Stimulated activated CD4-positive, alpha-beta T cell treated with anti-CD3 and anti-CD28 coated beads, Interleukin-12 subunit alpha, Interleukin-12 subunit beta, amount 100 ng/mL, for 4 hours (primary cell): ENCODE measurements at regions not wholly inside any gene's neighbourhood (a gene's known extent, or its start where the extent isn't known, plus 50 kb on each side); places are given as distances from the start of the nearest gene placed in this dataset.
"Not testable (repeated sequence)": the region's sequence is repeated elsewhere in the genome, so short reads cannot be mapped to it uniquely, and the experiment has no call there.

Experiments
- DNase-seq: peaks from one replicate; pipeline ENCODE4 v3.0.0-alpha.2; 2020

- no peak for DNase-seq
These were observed 110.7 kb upstream of the C2CD4B start for GRCh38 chr15:62275831-62276230.

- no peak for DNase-seq
These were observed 112.8 kb upstream of the C2CD4B start for GRCh38 chr15:62277816-62278394.

GRCh38 chr15:62278534-62278933 lies 113.4 kb upstream of the C2CD4B start:
- no peak for DNase-seq

GRCh38 chr15:62279041-62279440 lies 114.0 kb upstream of the C2CD4B start:
- no peak for DNase-seq

- no peak for DNase-seq
These were observed 115.5 kb upstream of the C2CD4B start for GRCh38 chr15:62280625-62281024.

GRCh38 chr15:62281801-62282200 lies 116.7 kb upstream of the C2CD4B start:
- DNase-seq, result not testable (repeated sequence)

- no peak for DNase-seq
These were observed 122.2 kb upstream of the C2CD4B start for GRCh38 chr15:62287066-62287857.

DNA sequence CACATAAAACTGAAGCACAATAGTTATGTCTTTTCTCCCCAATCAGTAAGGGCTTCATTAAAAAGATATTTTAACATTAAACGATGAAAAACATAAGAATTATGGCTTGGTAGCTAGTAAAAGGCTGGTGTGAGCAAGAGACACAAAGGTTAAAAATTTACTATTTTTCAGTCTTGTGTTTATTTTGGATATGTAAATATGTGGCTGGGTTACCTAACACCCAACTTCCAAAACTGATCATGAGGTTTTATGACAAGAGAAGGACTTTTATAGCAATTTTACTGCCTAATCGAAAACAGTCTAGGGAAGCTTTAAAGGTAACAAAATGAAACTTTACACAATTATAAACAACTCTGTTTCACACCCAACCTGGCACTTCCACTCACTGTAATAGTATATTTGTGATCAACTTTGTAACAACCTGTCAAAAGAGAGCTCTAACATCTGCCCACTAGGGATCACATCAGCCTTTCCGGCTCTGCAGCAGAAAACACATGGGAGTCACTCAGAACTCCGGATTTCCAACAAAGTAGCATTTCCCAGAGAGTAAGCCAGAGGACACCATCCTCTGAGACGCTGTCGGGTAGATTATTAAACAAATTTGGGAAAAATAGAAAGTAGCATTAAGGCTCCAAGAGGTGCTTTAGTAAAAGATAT lies 123.4 kb upstream of the C2CD4B start:
- no peak for DNase-seq

GRCh38 chr15:62291262-62291661 lies 126.2 kb upstream of the C2CD4B start:
- no peak for DNase-seq

- DNase-seq, result no peak
These were observed 131.8 kb upstream of the C2CD4B start for GRCh38 chr15:62296756-62297507.

DNA sequence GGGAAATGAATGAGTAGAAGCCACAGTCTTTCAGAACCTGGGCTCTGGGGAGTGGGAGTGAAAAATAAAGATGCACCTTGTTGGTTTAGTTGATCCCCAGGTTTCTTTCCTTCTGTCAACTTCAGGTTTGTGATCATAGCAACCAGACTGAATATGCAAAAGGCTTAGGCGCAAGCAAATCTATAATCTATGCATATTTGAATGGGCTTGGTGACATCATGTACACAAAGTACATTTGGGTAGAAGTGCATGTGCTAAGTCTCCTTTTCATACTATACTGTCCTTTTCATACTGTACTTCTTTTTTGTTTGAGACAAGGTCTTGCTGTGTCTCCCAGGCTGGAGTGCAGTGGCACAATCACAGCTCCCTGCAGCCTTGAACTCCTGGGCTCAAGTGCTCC lies 132.4 kb upstream of the C2CD4B start:
- no peak for DNase-seq

GRCh38 chr15:62297933-62298332 lies 132.8 kb upstream of the C2CD4B start:
- DNase-seq, result no peak

- DNase-seq, result no peak
These were observed 133.7 kb upstream of the C2CD4B start for GRCh38 chr15:62298811-62299210.

GRCh38 chr15:62299541-62299940 lies 134.5 kb upstream of the C2CD4B start:
- DNase-seq, result no peak

- DNase-seq, result no peak
These were observed 137.0 kb upstream of the C2CD4B start for GRCh38 chr15:62301993-62302675.

GRCh38 chr15:62306851-62307504 lies 141.9 kb upstream of the C2CD4B start:
- DNase-seq, result no peak

DNA sequence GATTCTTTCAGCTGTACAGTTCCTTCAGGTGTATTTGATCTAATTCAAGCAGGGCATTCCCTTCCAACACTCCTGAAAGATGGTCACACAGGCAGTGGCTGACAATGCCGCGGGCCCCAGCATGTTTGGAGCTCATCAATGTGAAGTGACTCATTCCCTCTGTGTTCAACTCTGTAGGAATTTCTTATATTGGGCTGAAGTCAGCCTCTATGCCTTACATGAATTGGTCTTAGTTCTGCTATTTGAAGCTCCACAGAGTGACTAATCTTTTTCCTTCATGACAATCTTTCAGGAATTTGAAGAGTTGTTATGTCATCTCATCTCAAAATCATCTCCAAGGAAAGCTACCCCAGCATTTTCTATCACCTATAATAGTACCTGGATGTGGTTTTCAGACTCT lies 142.5 kb upstream of the C2CD4B start:
- no peak for DNase-seq

DNA sequence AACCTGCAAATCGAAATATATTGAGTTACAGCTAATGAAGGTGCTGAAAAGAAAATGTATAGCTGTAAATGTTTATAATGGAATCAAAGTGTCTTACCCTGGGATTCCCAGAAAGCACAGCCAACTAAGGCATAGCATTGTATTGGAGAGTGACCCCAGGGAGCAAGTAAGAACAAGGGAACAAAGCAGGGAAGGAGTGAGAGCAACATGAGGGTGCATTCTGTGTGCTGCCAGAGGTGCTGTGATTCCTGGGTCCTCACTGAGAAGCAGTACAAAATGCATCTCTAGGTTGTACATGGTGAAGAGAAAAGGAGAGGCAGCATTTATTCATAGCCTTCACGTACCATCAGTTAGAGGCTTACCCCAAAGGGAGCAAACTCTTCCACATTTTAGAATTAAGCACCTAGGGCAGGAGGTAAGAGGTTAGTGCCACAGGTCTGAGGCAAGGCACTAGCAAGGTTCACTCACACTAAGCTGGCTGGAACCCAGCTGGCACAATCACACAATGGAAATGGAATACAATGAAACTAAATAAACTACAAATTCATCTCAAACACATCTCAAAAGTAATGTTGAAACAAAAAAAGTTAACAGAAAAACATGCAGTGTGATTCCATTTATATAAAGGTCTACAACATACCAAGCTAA lies 151.5 kb upstream of the C2CD4B start:
- no peak for DNase-seq

DNA sequence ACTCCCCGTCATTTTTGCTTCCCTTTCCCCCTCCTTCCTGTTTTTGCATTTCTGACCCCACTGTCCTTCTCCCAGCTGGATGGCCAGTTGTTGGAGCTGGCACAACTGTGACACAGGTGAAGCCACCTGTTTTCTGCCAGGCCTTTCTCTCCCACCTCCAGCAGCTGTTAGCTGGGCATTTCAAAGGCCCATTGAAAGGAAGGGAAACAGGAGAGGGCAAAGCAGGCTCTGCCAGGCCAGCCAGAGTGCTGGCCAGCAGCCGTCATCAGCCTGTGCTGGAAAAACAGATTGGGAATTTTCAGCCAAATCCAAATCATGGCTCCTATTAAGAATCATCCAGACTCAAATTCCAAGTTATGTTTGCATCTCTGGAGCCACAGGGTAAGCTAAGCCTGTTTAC lies 155.2 kb upstream of the C2CD4B start:
- no peak for DNase-seq

GRCh38 chr15:62323353-62323890 lies 158.3 kb upstream of the C2CD4B start:
- DNase-seq, result no peak

DNA sequence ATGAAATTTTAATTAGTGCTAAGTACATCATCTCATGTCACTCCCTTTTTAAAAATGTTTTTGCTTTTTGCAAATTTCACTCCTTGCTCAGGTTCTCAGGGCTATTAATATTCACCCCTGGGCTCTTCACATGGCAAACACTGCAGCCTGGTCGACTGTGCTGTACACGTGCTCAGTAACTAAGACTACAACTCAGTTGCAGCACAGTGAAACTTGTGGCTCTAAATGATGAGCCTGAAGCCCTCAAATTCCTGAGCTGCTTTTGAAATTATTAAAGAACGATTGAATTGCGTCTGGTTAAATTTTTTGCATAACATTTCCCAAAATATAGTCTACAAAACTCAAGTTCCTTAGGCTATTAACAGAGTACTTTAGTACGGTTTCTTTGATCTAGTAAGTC lies 159.3 kb upstream of the C2CD4B start:
- no peak for DNase-seq

DNA sequence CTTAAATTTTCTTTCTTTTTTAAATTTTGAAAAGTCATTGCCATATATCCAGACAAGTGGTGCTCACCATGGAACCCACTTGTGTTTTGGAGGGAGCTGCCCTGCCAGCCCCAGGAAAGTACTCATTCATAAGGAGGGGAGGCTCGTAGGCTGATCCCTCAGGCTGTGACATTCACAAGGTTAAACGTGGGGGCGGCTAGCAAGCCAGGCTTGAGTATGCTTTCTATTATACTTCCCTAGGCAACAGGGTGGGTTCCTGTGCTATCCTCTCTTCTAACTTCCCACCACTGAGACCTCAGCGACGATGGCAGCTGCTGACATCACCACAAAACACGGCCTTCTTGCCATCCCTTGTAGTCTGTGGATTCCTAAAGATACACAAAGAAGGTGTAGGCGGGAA lies 160.5 kb upstream of the C2CD4B start:
- DNase-seq, result no peak
